Sigmoid colon (tissue), 6 donors: ENCODE measurements at regions not wholly inside any gene's neighbourhood (a gene's known extent, or its start where the extent isn't known, plus 50 kb on each side); places are given as distances from the start of the nearest gene placed in this dataset.

Experiments used
- DNase-seq: peaks from one replicate; pipeline ENCODE4 v3.0.0-alpha.2; 2019
- H3K27ac ChIP-seq, 4 donors: fragments of 200-600 bp; sonication (generic); one replicate each; pipeline ENCODE4 v1.5.1; 2016 to 2019; ENCODE audit warnings: mild to moderate bottlenecking in 1 of 4
- H3K27me3 ChIP-seq, 3 donors: fragments of 200-600 bp; sonication (generic); one replicate each; pipeline ENCODE4 v1.5.1; 2019; ENCODE audit warnings: mild to moderate bottlenecking in 1 of 3
- H3K36me3 ChIP-seq, 4 donors: fragments of 200-600 bp; sonication (generic); one replicate each; pipeline ENCODE4 v1.5.1; 2016 to 2019
- H3K4me1 ChIP-seq, 4 donors: fragments of 200-600 bp; sonication (generic); one replicate each; pipeline ENCODE4 v1.5.1; 2017 to 2019
- H3K4me3 ChIP-seq, 4 donors: fragments of 200-600 bp; sonication (generic); one replicate each; pipeline ENCODE4 v1.5.1; 2017 to 2019; ENCODE audit warnings: mild to moderate bottlenecking in 2 of 4, moderate library complexity in 1 of 4
- H3K9me3 ChIP-seq, 4 donors: fragments of 200-600 bp in 3 of 4; sonication (generic) in 3 of 4; one replicate each; pipeline versions ENCODE4 v1.5.1 to v1.6.1; 2013 to 2019
- EP300 ChIP-seq, 4 donors: sonication (generic); formaldehyde crosslinking; IDR thresholded peaks; one replicate each; pipeline ENCODE4 v1.6.1; 2017; ENCODE audit warnings: antibody characterized with exemption in 4 of 4
- POLR2A ChIP-seq, 2 donors: fragments of 450-650 bp; IDR thresholded peaks; one replicate each; pipeline ENCODE4 v1.6.1; 2016; ENCODE audit warnings: antibody characterized with exemption in 2 of 2, mild to moderate bottlenecking in 2 of 2, moderate library complexity in 2 of 2
- POLR2AphosphoS5 ChIP-seq, 4 donors: sonication (generic); formaldehyde crosslinking; IDR thresholded peaks; one replicate each; pipeline ENCODE4 v1.6.1; 2017; ENCODE audit warnings: antibody characterized with exemption in 4 of 4
- WGBS, 2 donors: extraction: QIAGEN DNeasy Blood & Tissue Kit; methylation state at CpG; one replicate each; pipeline ENCODE4 v1.1.7; 2013; 5-methylcytosine and 5-hydroxymethylcytosine counted together
- intact Hi-C: fragments of 100-400 bp; cut with DNase I; formaldehyde crosslinking; loops from one replicate; pipeline ENCODE4 v1.15.1; 2023
- TF ChIP-seq, protein P1 (sequence below), 4 experiments: fragments of 450-650 bp in 3 of 4; fragments of 200-600 bp in 1 of 4; IDR thresholded peaks; one replicate each; pipeline ENCODE4 v1.5.1; 2016 to 2019; ENCODE audit warnings: antibody characterized with exemption in 4 of 4, mild to moderate bottlenecking in 3 of 4, moderate library complexity in 2 of 4
- donor health status: healthy with polysubstance abuse.
- donor health status: healthy.

DNA sequence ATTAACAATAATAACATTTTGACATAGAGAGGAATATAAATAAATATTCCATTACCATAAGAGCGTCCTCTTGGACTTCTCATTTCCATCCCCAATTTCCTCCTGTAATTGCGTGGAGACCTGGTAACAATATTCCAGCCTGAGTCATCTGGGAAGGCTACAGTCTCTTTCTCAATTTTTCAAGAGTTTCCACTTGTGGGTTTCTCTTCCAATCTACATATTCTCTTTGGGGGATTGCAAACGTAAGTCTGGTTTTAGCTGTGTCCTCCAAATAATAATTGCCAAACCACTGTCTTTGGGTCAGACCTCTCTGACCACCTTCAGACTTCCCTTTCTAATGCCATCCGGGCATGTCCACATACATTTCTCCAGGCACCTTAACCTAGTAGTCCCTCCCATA is 124.5 kb upstream of the USP24 start:
- H3K27me3 ChIP-seq: no peaks in the 10 kb centered on the region
- 85 to 94% methylated on average over 4 of the region's 4 CpGs for WGBS, 2 donors
- H3K9me3 ChIP-seq: no peaks in the 10 kb centered on the region
- H3K27ac ChIP-seq: no peak overlapping the region
- no peaks in the 10 kb centered on the region for H3K4me1 ChIP-seq
- DNase-seq: no peak
- no peak for TF ChIP-seq POLR2AphosphoS5 (IDR thresholded peaks at IDR 0.05)
- TF ChIP-seq, protein P1, sequence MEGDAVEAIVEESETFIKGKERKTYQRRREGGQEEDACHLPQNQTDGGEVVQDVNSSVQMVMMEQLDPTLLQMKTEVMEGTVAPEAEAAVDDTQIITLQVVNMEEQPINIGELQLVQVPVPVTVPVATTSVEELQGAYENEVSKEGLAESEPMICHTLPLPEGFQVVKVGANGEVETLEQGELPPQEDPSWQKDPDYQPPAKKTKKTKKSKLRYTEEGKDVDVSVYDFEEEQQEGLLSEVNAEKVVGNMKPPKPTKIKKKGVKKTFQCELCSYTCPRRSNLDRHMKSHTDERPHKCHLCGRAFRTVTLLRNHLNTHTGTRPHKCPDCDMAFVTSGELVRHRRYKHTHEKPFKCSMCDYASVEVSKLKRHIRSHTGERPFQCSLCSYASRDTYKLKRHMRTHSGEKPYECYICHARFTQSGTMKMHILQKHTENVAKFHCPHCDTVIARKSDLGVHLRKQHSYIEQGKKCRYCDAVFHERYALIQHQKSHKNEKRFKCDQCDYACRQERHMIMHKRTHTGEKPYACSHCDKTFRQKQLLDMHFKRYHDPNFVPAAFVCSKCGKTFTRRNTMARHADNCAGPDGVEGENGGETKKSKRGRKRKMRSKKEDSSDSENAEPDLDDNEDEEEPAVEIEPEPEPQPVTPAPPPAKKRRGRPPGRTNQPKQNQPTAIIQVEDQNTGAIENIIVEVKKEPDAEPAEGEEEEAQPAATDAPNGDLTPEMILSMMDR (IDR thresholded peaks at IDR 0.05): no peak
- TF ChIP-seq POLR2A (IDR thresholded peaks at IDR 0.05): no peak
- TF ChIP-seq EP300 (IDR thresholded peaks at IDR 0.05): no peak
- intact Hi-C loops: no loop called here
- H3K4me3 ChIP-seq: no peak overlapping the region
- H3K36me3 ChIP-seq: no peaks in the 10 kb centered on the region

DNA sequence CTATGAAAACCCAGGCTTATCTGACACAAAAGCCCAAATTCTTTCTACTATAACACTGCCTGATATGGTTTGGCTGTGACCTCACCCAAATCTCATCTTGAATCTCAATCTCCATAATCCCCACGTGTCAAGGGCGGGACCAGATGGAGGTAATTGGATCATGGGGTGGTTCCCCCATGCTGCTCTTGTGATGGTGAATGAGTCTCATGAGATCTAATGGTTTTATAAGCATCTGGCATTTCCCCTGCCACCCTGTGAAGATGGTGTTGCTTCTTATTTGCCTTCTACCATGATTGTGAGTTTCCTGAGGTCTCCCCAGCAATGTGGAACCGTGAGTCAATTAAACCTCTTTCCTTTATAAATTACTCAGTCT is 123.3 kb upstream of the USP24 start:
- Histone ChIP-seq H3K4me1 (no peaks in the 10 kb centered on the region), H3K9me3 (no peaks in the 10 kb centered on the region), H3K27me3 (no peaks in the 10 kb centered on the region), H3K27ac (no peak overlapping the region), H3K36me3 (no peaks in the 10 kb centered on the region), H3K4me3 (no peak overlapping the region)
- DNase-seq: no peak
- WGBS, 2 donors: 64 to 74% methylated on average over 3 of the region's 3 CpGs
- TF ChIP-seq POLR2A (IDR thresholded peaks at IDR 0.05) (no peak), POLR2AphosphoS5 (IDR thresholded peaks at IDR 0.05) (no peak), EP300 (IDR thresholded peaks at IDR 0.05) (no peak)
- TF ChIP-seq, protein P1 (IDR thresholded peaks at IDR 0.05): no peak
- intact Hi-C loops: no loop called here

DNA sequence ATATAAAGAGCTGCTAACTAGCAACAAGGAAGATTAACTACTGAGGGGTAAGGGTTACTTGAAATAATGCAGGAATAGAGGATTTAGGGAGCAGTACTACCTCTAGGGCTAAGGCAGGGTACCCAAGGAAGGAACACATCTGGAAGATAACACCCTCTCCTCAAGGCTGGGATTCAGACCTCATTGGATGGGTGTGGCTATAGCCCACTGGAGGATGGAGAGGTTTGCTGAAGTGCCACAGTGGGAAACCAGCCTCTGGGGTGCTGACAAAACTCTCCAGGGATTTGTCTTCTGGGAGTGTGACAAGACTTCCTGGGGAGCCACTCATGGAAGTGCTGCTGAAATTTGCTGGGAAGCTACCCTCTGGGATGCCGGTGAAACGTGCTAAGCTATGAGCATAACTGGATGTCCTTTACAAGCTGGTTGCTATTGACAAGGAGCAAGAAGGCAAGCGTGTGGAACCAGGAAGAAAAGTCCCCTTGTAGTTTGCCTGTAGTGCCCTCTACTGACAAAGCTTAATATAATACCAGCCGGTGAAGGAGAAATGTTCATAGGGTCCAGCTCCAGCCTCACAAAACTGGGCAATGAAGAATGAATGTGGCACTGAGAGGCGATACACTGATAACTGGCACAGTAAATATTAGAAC is 122.8 kb upstream of the USP24 start:
- no peaks in the 10 kb centered on the region for H3K4me1 ChIP-seq
- no peak overlapping the region for H3K27ac ChIP-seq
- TF ChIP-seq EP300 (IDR thresholded peaks at IDR 0.05): no peak
- TF ChIP-seq POLR2AphosphoS5 (IDR thresholded peaks at IDR 0.05): no peak
- TF ChIP-seq, protein P1 (IDR thresholded peaks at IDR 0.05): no peak
- TF ChIP-seq POLR2A (IDR thresholded peaks at IDR 0.05): no peak
- no peak for DNase-seq
- H3K4me3 ChIP-seq: no peak overlapping the region
- 43 to 71% methylated on average over 5 of the region's 5 CpGs for WGBS, 2 donors
- no peaks in the 10 kb centered on the region for H3K27me3 ChIP-seq
- intact Hi-C loops: no loop called here
- H3K9me3 ChIP-seq: no peaks in the 10 kb centered on the region
- H3K36me3 ChIP-seq: no peaks in the 10 kb centered on the region

DNA sequence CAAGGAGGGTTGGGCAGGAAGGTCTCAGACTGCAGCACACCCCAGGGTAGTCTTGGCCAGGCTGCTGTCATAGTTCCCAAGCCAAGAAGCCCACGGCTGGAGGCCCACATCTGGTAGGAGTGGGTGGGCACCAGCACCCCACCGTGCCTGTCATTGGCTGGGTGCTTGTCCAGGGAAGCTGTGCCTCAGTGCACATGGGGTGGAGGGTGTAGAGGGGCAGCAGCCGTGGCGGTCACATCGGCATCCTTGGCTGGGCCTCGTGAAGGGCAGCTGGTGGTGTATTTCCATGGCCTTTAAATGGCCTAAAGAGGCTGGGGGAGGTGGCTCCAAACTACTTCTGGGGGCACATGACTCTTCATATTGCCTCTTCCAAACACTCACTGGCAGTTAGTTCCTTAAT is 119.6 kb upstream of the USP24 start:
- DNase-seq: no peak
- 92 to 93% methylated on average over 6 of the region's 6 CpGs for WGBS, 2 donors
- Histone ChIP-seq H3K4me3 (no peak overlapping the region), H3K9me3 (no peaks in the 10 kb centered on the region), H3K27me3 (no peaks in the 10 kb centered on the region), H3K27ac (no peak overlapping the region), H3K4me1 (no peaks in the 10 kb centered on the region), H3K36me3 (no peaks in the 10 kb centered on the region)
- TF ChIP-seq, protein P1 (IDR thresholded peaks at IDR 0.05): no peak
- TF ChIP-seq POLR2AphosphoS5 (IDR thresholded peaks at IDR 0.05) (no peak), EP300 (IDR thresholded peaks at IDR 0.05) (no peak), POLR2A (IDR thresholded peaks at IDR 0.05) (no peak)
- intact Hi-C loops: no loop called here

DNA sequence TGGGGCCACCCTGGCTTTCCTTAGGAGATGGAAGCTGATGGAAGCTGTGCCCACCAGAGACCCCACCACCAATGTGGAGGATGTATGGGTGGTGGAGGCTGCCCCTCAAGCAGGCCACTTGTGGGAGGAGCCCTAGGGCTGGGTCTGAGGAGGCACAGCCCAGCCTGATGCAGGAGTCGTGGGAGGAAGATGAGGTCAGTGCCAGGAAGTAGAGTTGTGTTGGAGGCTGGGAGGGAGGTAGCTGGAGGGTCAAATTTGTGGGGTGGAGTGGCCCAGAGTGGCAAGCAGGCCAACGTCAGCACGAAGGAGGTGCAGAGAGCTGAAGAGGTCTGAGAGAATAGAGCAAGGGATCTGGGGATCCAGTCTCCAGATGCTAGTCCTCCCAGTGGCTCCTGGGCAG is 119.0 kb upstream of the USP24 start:
- Histone ChIP-seq H3K4me1 (no peaks in the 10 kb centered on the region), H3K36me3 (no peaks in the 10 kb centered on the region), H3K27ac (no peak overlapping the region), H3K4me3 (no peak overlapping the region), H3K9me3 (no peaks in the 10 kb centered on the region), H3K27me3 (no peaks in the 10 kb centered on the region)
- no peak for DNase-seq
- TF ChIP-seq POLR2A (IDR thresholded peaks at IDR 0.05) (no peak), POLR2AphosphoS5 (IDR thresholded peaks at IDR 0.05) (no peak), EP300 (IDR thresholded peaks at IDR 0.05) (no peak)
- TF ChIP-seq, protein P1 (IDR thresholded peaks at IDR 0.05): no peak
- intact Hi-C loops: no loop called here
- 71% methylated on average over 3 of the region's 3 CpGs for WGBS, 2 donors
